GM18870 (cell line): ENCODE measurements at regions not wholly inside any gene's neighbourhood (a gene's known extent, or its start where the extent isn't known, plus 50 kb on each side); places are given as distances from the start of the nearest gene placed in this dataset.

Source experiments
- ATAC-seq: cut with Tn5 transposase; IDR thresholded peaks from one replicate; pipeline ENCODE4 v1.9.1; 2021; ENCODE audit warnings: moderate library complexity; ENCODE audit not compliant: unreplicated experiment

- no peak for ATAC-seq
Observed at GRCh38 chr12:31868965-31869364, 90.2 kb upstream of the RESF1 start.

GRCh38 chr12:31867292-31867691 lies 91.9 kb upstream of the RESF1 start:
- ATAC-seq, result no peak

DNA sequence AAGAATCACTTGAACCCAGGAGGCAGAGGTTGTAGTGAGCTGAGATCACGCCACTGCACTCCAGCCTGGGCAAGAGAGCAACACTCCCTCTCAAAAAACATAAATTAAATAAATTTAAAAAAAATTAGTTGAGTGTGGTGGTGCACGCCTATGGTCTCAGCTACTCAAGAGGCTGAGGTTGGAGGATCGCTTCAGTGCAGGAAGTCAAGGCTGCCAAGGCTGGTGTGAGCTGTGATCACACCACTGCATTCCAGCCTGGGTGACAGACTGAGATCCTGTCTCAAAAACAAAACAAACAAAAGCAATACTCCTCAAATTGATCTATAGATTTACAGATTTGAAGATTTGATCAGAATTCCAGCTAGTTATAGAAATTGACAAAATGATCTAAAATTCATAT lies 92.7 kb upstream of the RESF1 start:
- no peak for ATAC-seq

GRCh38 chr12:31865023-31865422 lies 94.2 kb upstream of the RESF1 start:
- ATAC-seq, result no peak

GRCh38 chr12:31861360-31861759 lies 97.9 kb upstream of the RESF1 start:
- ATAC-seq, result no peak

- no peak for ATAC-seq
Observed at GRCh38 chr12:31860401-31860800, 98.8 kb upstream of the RESF1 start.

GRCh38 chr12:31859232-31859977 lies 99.8 kb upstream of the RESF1 start:
- ATAC-seq, result no peak

GRCh38 chr12:31855427-31855826 lies 103.8 kb upstream of the RESF1 start:
- no peak for ATAC-seq

GRCh38 chr12:31853977-31854376 lies 105.2 kb upstream of the RESF1 start:
- ATAC-seq, result no peak

- ATAC-seq, result no peak
Observed at GRCh38 chr12:31853520-31853919, 105.7 kb upstream of the RESF1 start.

DNA sequence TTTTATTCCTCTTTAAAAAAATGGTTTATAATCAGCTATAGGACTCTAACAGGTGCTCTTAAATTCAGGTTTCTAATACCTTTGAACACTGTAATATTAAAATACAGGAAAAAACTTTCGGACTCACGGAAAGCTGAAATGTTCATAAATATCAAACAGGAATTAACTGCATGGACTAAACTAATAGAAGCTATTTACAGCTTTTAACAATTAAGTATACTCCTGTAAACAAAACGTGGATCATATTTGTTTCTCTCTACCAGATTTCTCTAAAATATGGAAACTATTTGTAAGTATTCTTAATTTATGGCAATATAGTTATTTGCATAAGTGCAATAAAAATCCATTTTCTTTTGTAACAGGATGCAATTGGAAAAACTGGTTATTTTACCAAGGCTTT lies 108.9 kb upstream of the RESF1 start:
- no peak for ATAC-seq

DNA sequence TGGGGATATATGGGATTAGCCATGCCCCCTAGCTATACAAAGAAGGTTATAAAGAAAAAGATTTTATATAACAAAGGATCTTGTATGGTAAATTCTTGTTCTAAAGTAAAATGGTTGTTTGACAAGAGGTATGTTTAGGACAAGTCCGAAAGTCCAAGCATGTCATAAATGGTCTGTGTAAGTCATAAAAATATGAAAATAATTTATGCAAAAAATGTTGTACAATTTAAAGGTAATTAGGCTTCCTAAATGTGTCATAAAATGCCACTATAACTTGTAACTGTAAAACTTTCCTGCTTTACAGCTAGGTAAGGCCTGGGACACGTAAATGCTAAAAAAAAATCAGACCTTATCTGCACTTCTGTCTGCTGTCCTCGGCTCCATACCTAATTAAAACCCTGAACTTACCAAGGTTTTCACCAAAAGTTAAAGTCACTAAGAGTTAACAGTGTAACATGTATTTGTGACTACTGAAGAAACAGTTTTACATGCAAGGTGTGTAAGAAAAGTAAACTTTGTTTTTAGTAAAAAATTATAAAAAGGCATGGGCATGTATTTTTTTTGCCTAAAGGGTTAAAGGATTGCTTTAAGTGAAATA lies 110.0 kb upstream of the RESF1 start:
- no peak for ATAC-seq

GRCh38 chr12:31846405-31846804 lies 112.8 kb upstream of the RESF1 start:
- no peak for ATAC-seq

DNA sequence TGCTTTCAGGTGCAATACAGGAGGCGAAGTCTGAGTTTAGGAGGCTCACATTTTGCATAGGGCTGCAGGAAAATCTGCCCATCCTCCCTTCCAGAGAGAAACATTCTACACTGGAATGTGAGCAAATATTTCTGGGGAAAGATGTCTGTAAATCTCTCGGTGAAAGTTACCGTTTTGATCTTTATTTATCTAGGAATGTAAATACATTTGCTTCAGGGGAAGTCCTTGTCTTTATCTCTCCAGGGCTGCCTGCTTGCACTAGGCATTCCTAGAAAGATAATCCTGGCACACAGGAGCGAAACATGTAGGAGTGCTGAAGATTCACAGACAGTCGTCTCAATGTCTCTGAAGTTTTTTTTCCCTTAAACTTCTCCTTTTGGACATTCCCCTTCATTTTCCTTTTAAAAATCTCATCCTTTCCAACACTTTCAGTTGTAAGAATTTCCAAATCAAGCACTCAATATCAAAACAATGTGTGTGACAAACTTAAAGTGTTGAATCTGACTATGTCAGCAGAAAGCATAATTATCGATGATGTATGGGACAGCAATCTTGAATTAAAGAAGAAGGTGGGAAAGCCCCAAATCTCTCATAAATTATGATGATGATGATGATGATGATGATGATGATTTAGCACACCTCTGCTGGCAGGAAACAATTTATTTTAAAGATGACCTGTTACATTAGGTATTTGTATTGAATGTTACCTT lies 113.4 kb upstream of the RESF1 start:
- no peak for ATAC-seq

DNA sequence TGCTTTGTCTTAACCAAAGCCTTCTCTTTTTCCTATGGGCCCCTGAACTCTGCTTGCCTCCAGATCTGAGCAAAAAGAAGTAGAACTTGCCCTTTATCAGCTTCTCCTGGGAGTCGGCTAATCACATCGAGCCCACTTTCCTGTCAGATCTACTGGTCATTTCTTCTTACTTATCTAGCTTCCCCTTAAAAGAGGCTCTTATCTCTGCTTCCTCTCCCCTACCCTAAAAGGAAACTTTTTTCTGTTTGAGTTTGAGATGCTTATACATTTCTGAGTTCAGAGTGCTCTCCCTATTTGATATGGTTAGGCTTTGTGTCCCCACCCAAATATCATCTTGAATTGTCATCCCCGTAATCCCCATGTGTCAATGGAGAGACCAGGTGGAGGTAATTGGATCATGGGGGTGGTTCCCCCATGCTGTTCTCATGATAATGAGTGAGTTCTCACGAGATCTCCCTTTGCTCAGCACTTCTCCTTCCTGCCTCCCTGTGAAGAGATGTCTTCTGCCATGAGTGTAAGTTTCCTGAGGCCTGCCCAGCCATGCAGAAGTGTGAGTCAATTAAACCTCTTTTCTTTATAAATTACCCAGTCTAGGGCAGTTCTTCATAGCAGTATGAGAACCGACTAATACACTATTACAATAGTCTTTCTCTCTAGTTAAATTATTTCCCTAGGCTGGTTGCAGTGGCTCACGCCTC lies 114.7 kb upstream of the AMN1 start:
- ATAC-seq, result no peak

- ATAC-seq, result no peak
Observed at GRCh38 chr12:31837913-31838312, 109.1 kb upstream of the AMN1 start.

DNA sequence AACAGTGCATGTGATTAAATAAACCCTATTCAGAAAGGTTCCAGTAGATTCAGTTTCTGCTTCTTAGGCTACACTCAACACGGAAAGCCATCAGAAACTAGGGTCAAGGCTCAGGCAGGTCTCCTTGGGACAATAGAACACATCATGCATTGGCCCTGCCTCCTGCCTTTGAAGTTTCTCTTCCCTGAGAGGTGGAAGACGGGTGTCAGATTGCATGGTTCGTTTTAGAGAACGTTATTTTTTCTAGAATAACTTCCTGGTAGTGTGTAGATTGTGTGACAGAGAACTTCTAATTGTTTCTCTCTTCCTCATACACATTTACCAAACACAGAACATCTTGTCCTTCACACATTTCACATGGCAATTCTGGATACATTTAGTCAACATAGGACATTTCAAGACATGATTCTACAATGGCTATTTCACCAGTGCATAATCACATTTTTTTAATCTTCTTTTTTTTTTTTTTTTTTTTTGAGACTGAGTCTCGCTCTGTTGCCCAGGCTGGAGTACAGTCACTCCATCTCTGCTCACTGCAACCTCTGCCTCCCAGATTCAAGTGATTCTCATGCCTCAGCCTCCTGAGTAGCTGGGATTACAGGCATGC lies 106.6 kb upstream of the AMN1 start:
- ATAC-seq, result no peak

DNA sequence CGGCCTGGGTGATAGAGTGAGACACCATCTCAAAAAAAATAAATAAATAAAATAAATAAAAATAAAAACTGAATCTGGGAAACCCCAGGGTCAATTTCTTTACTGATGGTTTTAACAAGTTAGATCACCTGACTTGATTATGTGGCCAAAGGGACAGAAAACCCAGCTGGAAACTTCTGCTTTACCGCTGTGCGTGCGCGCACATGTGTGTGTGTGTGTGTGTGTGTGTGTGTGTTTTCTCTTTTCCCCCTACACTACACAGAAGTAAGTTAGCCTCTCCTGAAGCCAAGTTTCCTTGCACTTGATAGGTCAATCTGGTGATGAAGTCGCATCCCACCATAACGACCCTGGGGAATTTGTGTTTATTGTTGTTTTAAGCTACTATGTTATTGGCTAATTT lies 105.3 kb upstream of the AMN1 start:
- ATAC-seq, result no peak

DNA sequence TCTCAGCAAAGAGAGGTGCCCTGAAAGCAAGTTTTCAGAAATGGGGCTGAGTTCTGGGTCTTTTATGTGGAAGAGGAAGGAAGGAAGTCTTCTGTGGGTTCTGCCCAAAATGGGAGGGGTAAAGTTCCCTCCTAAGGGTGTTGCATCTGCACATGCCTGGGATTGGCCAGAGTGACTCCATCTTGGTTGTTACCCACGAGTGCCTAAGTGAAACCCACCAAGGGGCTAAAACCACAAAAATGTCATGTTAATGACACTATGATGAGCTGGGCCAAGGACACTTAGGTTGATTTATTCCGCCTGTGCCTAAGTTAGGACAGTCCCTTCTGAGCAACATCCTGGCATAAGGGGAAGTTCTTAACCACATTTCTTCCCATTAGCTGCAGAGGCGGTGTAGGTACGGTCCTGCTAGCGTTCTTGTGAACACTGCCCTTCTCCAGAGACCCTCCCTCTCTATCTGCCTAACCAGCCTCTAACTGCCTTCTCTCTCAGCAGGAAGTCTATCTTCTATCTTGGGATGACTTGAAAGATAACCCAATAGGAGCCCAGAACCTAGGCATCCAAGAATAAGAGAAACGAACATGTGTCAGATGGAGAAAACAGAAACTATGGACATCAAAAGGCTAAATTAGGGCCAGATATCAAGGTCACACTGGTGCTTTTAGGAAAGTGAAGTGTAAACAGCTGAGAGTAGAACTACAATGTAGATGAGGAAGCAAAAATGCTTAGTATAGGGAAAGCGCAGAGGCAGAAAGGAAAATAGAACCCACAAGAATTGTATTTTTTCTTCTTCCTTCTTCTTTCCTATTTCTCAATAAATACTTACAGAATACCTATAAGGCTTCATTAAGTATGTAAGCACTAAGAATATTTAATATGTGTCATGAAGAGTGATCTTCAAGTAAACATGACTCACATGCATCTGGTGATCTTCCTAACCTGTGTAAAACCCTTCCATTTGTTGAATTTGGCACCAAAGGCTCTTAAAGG lies 104.2 kb upstream of the AMN1 start:
- peak; percentile 72 for ATAC-seq

DNA sequence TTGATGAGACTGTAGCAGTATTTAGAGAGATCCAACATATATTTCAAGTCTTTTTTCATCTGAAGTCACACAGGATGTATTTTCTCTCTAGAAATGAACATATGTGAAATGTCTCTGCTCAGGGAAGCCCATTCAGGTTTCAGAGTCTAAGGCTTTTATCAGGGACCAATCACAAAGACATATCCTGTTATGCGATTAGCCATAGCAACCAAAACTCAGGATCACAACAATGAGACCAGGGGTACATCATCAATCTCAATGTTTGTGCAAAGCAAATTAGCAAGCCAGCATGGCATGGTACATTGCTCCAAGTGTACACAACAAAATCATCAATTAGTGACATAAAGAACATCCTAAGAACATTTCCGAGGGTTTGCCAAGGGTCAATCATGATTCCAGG lies 99.2 kb upstream of the AMN1 start:
- no peak for ATAC-seq
